WTC11 (cell line): ENCODE measurements at regions not wholly inside any gene's neighbourhood (a gene's known extent, or its start where the extent isn't known, plus 50 kb on each side); places are given as distances from the start of the nearest gene placed in this dataset.

Experiments used
- ATAC-seq: fragments of 200-7000 bp; cut with Tn5 transposase; 2 replicates; pipeline ENCODE4 v1.10.0; 2021; ENCODE audit warnings: mild to moderate bottlenecking, moderate library complexity
- CTCF ChIA-PET: fragments of 300-600 bp; sonication (Branson Sonifier 250); formaldehyde crosslinking; loops from one replicate; lab custom pipeline; 2021; ENCODE audit warnings: antibody characterized with exemption; lab: Charles Lee
- POLR2A ChIA-PET: fragments of 350-600 bp; sonication (Branson Sonifier 250); formaldehyde crosslinking; loops from one replicate; lab custom pipeline; 2021; ENCODE audit warnings: antibody characterized with exemption; lab: Charles Lee
- DNase-seq: peaks from one replicate; pipeline ENCODE4 v3.0.0; 2021; ENCODE audit warnings: low spot score
- H3K27ac Mint-ChIP-seq: 2 replicates; pipeline ENCODE4 v1.8.0; 2021; ENCODE audit warnings: mixed read lengths
- H3K27me3 Mint-ChIP-seq: 2 replicates; pipeline ENCODE4 v1.8.0; 2021; ENCODE audit warnings: low read depth, mild to moderate bottlenecking, moderate library complexity, mixed read lengths
- H3K36me3 Mint-ChIP-seq: 2 replicates; pipeline ENCODE4 v1.8.0; 2021; ENCODE audit warnings: mixed read lengths
- H3K4me1 Mint-ChIP-seq: 2 replicates; pipeline ENCODE4 v1.8.0; 2022; ENCODE audit warnings: mixed read lengths
- H3K4me3 Mint-ChIP-seq: 2 replicates; pipeline ENCODE4 v1.8.0; 2021; ENCODE audit warnings: mild to moderate bottlenecking, moderate library complexity, mixed read lengths
- H3K9me3 Mint-ChIP-seq: 2 replicates; pipeline ENCODE4 v1.8.0; 2021; ENCODE audit warnings: mixed read lengths
- ATF1 ChIP-seq: sonication (generic); formaldehyde crosslinking; IDR thresholded peaks from 2 replicates; pipeline ENCODE4 v1.8.1; 2023; ENCODE audit warnings: mild to moderate bottlenecking, moderate library complexity, missing genetic modification reagents
- CREM ChIP-seq: sonication (generic); formaldehyde crosslinking; IDR thresholded peaks from 2 replicates; pipeline ENCODE4 v1.8.1; 2022; ENCODE audit warnings: mild to moderate bottlenecking, missing genetic modification reagents, moderate library complexity
- ESRRA ChIP-seq: sonication (generic); formaldehyde crosslinking; IDR thresholded peaks from 2 replicates; pipeline ENCODE4 v1.8.1; 2022; ENCODE audit warnings: mild to moderate bottlenecking, missing genetic modification reagents, borderline replicate concordance
- FOXJ3 ChIP-seq: sonication (generic); formaldehyde crosslinking; IDR thresholded peaks from 2 replicates; pipeline ENCODE4 v1.9.0; 2021; ENCODE audit warnings: missing genetic modification reagents, mild to moderate bottlenecking, borderline replicate concordance
- IRF2 ChIP-seq: sonication (generic); formaldehyde crosslinking; IDR thresholded peaks from 2 replicates; pipeline ENCODE4 v1.8.0; 2022; ENCODE audit warnings: low read depth, missing genetic modification reagents, borderline replicate concordance
- JUN ChIP-seq: sonication (generic); formaldehyde crosslinking; IDR thresholded peaks from 2 replicates; pipeline ENCODE4 v1.8.0; 2023; ENCODE audit warnings: mild to moderate bottlenecking, missing genetic modification reagents
- MYBL2 ChIP-seq: sonication (generic); formaldehyde crosslinking; IDR thresholded peaks from 2 replicates; pipeline ENCODE4 v1.8.1; 2023; ENCODE audit warnings: mild to moderate bottlenecking, moderate library complexity, missing genetic modification reagents
- NFYB ChIP-seq: sonication (generic); formaldehyde crosslinking; conservative IDR thresholded peaks from 2 replicates; pipeline ENCODE4 v1.8.0; 2022; ENCODE audit warnings: low read depth, missing genetic modification reagents
- SP1 ChIP-seq: sonication (generic); formaldehyde crosslinking; conservative IDR thresholded peaks from 2 replicates; pipeline ENCODE4 v1.8.1; 2022; ENCODE audit warnings: missing genetic modification reagents
- TCF7 ChIP-seq: sonication (generic); formaldehyde crosslinking; IDR thresholded peaks from 2 replicates; pipeline ENCODE4 v1.8.0; 2022; ENCODE audit warnings: mild to moderate bottlenecking, low read depth, missing genetic modification reagents, moderate library complexity
- TP53 ChIP-seq: sonication (generic); formaldehyde crosslinking; IDR thresholded peaks from 2 replicates; pipeline ENCODE4 v1.8.1; 2023; ENCODE audit warnings: mild to moderate bottlenecking, missing genetic modification reagents
- ZBTB21 ChIP-seq: sonication (generic); formaldehyde crosslinking; IDR thresholded peaks from 2 replicates; pipeline ENCODE4 v1.8.1; 2023; ENCODE audit warnings: mild to moderate bottlenecking, missing genetic modification reagents, borderline replicate concordance
- ZNF219 ChIP-seq: sonication (generic); formaldehyde crosslinking; IDR thresholded peaks from 2 replicates; pipeline ENCODE4 v1.8.0; 2023; ENCODE audit warnings: missing genetic modification reagents, mild to moderate bottlenecking, borderline replicate concordance
- ZNF396 ChIP-seq: fragments of 250-450 bp; sonication (Bioruptor Pico); IDR thresholded peaks from 2 replicates; pipeline ENCODE4 v1.8.0; 2021; ENCODE audit warnings: mild to moderate bottlenecking, moderate library complexity, borderline replicate concordance
- ZNF416 ChIP-seq: fragments of 250-450 bp; sonication (Bioruptor Pico); IDR thresholded peaks from 2 replicates; pipeline ENCODE4 v1.9.0; 2021; ENCODE audit warnings: mild to moderate bottlenecking, inconsistent platforms
- TF ChIP-seq, protein P1 (sequence below): sonication (generic); formaldehyde crosslinking; conservative IDR thresholded peaks from 2 replicates; pipeline ENCODE4 v1.8.1; 2022; ENCODE audit warnings: mild to moderate bottlenecking, missing genetic modification reagents
- TF ChIP-seq, protein P2 (sequence below): fragments of 250-450 bp; sonication (Bioruptor Pico); IDR thresholded peaks from 2 replicates; pipeline ENCODE4 v1.9.0; 2021; ENCODE audit warnings: mild to moderate bottlenecking
- TF ChIP-seq, protein P3 (sequence below): sonication (generic); formaldehyde crosslinking; IDR thresholded peaks from 2 replicates; pipeline ENCODE4 v1.8.0; 2022; ENCODE audit warnings: missing genetic modification reagents
- TF ChIP-seq, protein P4 (sequence below): sonication (generic); formaldehyde crosslinking; IDR thresholded peaks from 2 replicates; pipeline ENCODE4 v1.8.1; 2023; ENCODE audit warnings: mild to moderate bottlenecking, missing genetic modification reagents
- TF ChIP-seq, protein P5 (sequence below): sonication (generic); formaldehyde crosslinking; IDR thresholded peaks from 2 replicates; pipeline ENCODE4 v1.8.1; 2023; ENCODE audit warnings: mild to moderate bottlenecking, moderate library complexity, missing genetic modification reagents

- no peak for ATAC-seq
- Mint-ChIP-seq H3K27me3 (no peaks in the 10 kb centered on the region), H3K4me3 (no peak overlapping the region), H3K4me1 (peaks cover 6% of the 10 kb centered on the region; the same call in 1 of the 2 replicates), H3K36me3 (no peaks in the 10 kb centered on the region), H3K27ac (no peak overlapping the region), H3K9me3 (0 out of 2 replicates have a peak, but pooled peaks cover 5% of the 10 kb centered on the region)
- ChIA-PET POLR2A (no interaction called here), CTCF (no interaction called here)
- TF ChIP-seq ZBTB21: no peak
- TF ChIP-seq JUN (CRISPR knock-in tag): no peak
- TF ChIP-seq, protein P1, sequence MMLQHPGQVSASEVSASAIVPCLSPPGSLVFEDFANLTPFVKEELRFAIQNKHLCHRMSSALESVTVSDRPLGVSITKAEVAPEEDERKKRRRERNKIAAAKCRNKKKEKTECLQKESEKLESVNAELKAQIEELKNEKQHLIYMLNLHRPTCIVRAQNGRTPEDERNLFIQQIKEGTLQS (CRISPR knock-in tag): no peak
- TF ChIP-seq, protein P2, sequence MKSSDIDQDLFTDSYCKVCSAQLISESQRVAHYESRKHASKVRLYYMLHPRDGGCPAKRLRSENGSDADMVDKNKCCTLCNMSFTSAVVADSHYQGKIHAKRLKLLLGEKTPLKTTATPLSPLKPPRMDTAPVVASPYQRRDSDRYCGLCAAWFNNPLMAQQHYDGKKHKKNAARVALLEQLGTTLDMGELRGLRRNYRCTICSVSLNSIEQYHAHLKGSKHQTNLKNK (CRISPR knock-in tag): no peak
- no peak for TF ChIP-seq ZNF416 (CRISPR knock-in tag)
- TF ChIP-seq, protein P3, sequence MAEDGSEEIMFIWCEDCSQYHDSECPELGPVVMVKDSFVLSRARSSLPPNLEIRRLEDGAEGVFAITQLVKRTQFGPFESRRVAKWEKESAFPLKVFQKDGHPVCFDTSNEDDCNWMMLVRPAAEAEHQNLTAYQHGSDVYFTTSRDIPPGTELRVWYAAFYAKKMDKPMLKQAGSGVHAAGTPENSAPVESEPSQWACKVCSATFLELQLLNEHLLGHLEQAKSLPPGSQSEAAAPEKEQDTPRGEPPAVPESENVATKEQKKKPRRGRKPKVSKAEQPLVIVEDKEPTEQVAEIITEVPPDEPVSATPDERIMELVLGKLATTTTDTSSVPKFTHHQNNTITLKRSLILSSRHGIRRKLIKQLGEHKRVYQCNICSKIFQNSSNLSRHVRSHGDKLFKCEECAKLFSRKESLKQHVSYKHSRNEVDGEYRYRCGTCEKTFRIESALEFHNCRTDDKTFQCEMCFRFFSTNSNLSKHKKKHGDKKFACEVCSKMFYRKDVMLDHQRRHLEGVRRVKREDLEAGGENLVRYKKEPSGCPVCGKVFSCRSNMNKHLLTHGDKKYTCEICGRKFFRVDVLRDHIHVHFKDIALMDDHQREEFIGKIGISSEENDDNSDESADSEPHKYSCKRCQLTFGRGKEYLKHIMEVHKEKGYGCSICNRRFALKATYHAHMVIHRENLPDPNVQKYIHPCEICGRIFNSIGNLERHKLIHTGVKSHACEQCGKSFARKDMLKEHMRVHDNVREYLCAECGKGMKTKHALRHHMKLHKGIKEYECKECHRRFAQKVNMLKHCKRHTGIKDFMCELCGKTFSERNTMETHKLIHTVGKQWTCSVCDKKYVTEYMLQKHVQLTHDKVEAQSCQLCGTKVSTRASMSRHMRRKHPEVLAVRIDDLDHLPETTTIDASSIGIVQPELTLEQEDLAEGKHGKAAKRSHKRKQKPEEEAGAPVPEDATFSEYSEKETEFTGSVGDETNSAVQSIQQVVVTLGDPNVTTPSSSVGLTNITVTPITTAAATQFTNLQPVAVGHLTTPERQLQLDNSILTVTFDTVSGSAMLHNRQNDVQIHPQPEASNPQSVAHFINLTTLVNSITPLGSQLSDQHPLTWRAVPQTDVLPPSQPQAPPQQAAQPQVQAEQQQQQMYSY (CRISPR knock-in tag): no peak
- TF ChIP-seq ESRRA (CRISPR knock-in tag): no peak
- TF ChIP-seq NFYB (CRISPR knock-in tag): no peak
- TF ChIP-seq ZNF396 (CRISPR knock-in tag): no peak
- TF ChIP-seq, protein P4, sequence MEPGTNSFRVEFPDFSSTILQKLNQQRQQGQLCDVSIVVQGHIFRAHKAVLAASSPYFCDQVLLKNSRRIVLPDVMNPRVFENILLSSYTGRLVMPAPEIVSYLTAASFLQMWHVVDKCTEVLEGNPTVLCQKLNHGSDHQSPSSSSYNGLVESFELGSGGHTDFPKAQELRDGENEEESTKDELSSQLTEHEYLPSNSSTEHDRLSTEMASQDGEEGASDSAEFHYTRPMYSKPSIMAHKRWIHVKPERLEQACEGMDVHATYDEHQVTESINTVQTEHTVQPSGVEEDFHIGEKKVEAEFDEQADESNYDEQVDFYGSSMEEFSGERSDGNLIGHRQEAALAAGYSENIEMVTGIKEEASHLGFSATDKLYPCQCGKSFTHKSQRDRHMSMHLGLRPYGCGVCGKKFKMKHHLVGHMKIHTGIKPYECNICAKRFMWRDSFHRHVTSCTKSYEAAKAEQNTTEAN (CRISPR knock-in tag): no peak
- no peak for TF ChIP-seq TP53 (CRISPR knock-in tag)
- no peak for TF ChIP-seq ZNF219 (CRISPR knock-in tag)
- no peak for TF ChIP-seq TCF7
- no peak for TF ChIP-seq ATF1
- TF ChIP-seq IRF2 (CRISPR knock-in tag): no peak
- no peak for TF ChIP-seq FOXJ3 (CRISPR knock-in tag)
- no peak for TF ChIP-seq MYBL2 (CRISPR knock-in tag)
- TF ChIP-seq, protein P5, sequence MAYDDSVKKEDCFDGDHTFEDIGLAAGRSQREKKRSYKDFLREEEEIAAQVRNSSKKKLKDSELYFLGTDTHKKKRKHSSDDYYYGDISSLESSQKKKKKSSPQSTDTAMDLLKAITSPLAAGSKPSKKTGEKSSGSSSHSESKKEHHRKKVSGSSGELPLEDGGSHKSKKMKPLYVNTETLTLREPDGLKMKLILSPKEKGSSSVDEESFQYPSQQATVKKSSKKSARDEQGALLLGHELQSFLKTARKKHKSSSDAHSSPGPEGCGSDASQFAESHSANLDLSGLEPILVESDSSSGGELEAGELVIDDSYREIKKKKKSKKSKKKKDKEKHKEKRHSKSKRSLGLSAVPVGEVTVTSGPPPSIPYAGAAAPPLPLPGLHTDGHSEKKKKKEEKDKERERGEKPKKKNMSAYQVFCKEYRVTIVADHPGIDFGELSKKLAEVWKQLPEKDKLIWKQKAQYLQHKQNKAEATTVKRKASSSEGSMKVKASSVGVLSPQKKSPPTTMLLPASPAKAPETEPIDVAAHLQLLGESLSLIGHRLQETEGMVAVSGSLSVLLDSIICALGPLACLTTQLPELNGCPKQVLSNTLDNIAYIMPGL (CRISPR knock-in tag): no peak
- no peak for DNase-seq
Measured at GRCh38 chrX:96575011-96575410, 109.6 kb upstream of the DIAPH2 start.

DNA sequence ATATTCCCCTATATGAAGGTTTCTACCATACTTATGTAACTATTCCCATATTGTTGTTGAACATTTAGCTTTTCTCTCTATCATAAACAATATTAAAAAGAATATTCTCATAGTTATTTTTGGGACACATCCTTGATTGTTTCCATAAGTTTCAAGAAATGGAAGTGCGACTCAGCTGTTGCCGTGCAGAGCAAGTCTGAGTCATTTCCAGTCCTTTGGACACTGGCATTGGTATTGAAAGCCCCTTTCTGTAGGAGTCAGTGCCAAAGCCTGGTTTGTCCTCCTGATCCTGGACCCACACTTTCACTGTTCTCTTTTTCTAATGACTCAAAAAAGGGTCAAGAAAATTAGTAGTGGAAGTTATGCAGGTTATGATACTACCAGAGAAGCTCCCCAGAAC, 108.3 kb upstream of the DIAPH2 start:
- no peaks in the 10 kb centered on the region for H3K36me3 Mint-ChIP-seq
- H3K4me1 Mint-ChIP-seq: peaks cover 2% of the 10 kb centered on the region; the same call in 1 of the 2 replicates
- DNase-seq: no peak
- ATAC-seq: no peak
- ChIA-PET POLR2A (no interaction called here), CTCF (no interaction called here)
- no peak overlapping the region for H3K27ac Mint-ChIP-seq
- no peaks in the 10 kb centered on the region for H3K9me3 Mint-ChIP-seq
- TF ChIP-seq CREM (CRISPR knock-in tag) (no peak), SP1 (CRISPR knock-in tag) (no peak)
- H3K4me3 Mint-ChIP-seq: no peak overlapping the region
- H3K27me3 Mint-ChIP-seq: no peaks in the 10 kb centered on the region
